Thymus (tissue), 11 donors: ENCODE measurements at regions not wholly inside any gene's neighbourhood (a gene's known extent, or its start where the extent isn't known, plus 50 kb on each side); places are given as distances from the start of the nearest gene placed in this dataset.

Source experiments
- DNase-seq, 9 donors: peaks; one replicate each; pipeline ENCODE4 v3.0.0-alpha.2; 2013; ENCODE audit warnings: low spot score in 9 of 9, low read depth in 6 of 9, missing footprints in 1 of 9
- H3K27ac ChIP-seq, 2 donors: one replicate each; pipeline ENCODE4 v1.5.1; 2013; ENCODE audit warnings: control low read depth in 1 of 2, low read depth in 1 of 2, low read length in 1 of 2, mild to moderate bottlenecking in 1 of 2, moderate library complexity in 1 of 2
- H3K27me3 ChIP-seq, 2 donors: one replicate each; pipeline ENCODE4 v1.5.1; 2013; ENCODE audit warnings: low read length in 1 of 2; ENCODE audit not compliant: control insufficient read depth in 2 of 2, insufficient read depth in 1 of 2
- H3K36me3 ChIP-seq, 2 donors: one replicate each; pipeline ENCODE4 v1.5.1; 2013; ENCODE audit warnings: low read length in 1 of 2, mild to moderate bottlenecking in 1 of 2, moderate library complexity in 1 of 2; ENCODE audit not compliant: control insufficient read depth in 2 of 2, insufficient read depth in 2 of 2
- H3K4me1 ChIP-seq, 2 donors: one replicate each; pipeline ENCODE4 v1.5.1; 2013; ENCODE audit warnings: low read length in 2 of 2; ENCODE audit not compliant: control insufficient read depth in 2 of 2, insufficient read depth in 2 of 2
- H3K4me3 ChIP-seq, 2 donors: one replicate each; pipeline ENCODE4 v1.5.1; 2013; ENCODE audit warnings: low read length in 2 of 2, control low read depth in 1 of 2, mild to moderate bottlenecking in 1 of 2
- H3K9me3 ChIP-seq, 2 donors: one replicate each; pipeline ENCODE4 v1.5.1; 2013; ENCODE audit warnings: low read length in 1 of 2, mild to moderate bottlenecking in 1 of 2; ENCODE audit not compliant: control insufficient read depth in 2 of 2, insufficient read depth in 1 of 2
- WGBS: extraction: QIAGEN DNeasy Blood & Tissue Kit; methylation state at CpG from one replicate; pipeline ENCODE4 v1.1.7; 2013; 5-methylcytosine and 5-hydroxymethylcytosine counted together
- donor health status: healthy.

DNA sequence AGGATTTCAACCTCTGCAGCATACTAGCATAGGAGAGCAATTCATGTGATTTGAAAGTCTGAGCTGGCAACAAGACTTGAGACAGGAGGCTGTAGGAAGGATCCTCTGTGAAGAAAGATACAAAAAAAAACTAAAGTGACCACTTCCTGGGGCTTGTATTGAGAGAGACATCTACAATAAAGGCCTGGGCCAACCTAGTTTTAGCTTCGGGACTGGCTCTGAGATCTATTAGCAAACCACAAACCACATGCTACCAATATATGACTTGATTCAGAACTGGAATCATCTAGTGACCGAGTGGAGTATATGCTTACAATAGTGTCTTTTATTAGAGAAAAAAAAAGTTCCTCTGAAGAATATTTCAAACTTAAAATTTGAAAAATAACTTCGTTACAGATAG lies 1448.9 kb upstream of the CDH6 start:
- Histone ChIP-seq H3K36me3 (no peaks in the 10 kb centered on the region), H3K27me3 (no peaks in the 10 kb centered on the region), H3K27ac (no peak overlapping the region), H3K9me3 (no peaks in the 10 kb centered on the region), H3K4me1 (no peaks in the 10 kb centered on the region), H3K4me3 (no peak overlapping the region)
- DNase-seq, result no peak
- WGBS, result 80% methylated on average over 3 of the region's 3 CpGs

DNA sequence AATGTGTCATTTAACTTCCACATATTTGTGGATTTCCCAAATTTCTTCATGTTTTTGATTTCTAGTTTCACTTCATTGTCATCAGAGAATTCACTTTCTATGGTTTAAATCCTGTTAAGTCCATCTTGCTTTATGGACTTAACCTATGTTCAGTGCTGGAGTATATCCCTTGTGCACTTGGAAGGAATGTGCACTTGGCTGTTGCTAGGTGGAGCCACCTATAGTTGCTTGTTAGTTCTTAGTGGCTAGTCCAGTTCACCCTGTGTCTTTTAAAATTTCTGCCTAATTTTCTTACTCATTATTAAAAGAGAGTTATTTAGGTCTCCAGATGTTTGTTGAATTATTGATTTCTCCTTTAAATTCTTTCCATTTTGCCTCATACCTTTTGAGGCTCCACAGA lies 1472.5 kb upstream of the CDH6 start:
- Histone ChIP-seq H3K4me1 (no peaks in the 10 kb centered on the region), H3K9me3 (no peaks in the 10 kb centered on the region), H3K27me3 (no peaks in the 10 kb centered on the region), H3K4me3 (no peak overlapping the region), H3K36me3 (no peaks in the 10 kb centered on the region), H3K27ac (no peak overlapping the region)
- DNase-seq, result no peak

DNA sequence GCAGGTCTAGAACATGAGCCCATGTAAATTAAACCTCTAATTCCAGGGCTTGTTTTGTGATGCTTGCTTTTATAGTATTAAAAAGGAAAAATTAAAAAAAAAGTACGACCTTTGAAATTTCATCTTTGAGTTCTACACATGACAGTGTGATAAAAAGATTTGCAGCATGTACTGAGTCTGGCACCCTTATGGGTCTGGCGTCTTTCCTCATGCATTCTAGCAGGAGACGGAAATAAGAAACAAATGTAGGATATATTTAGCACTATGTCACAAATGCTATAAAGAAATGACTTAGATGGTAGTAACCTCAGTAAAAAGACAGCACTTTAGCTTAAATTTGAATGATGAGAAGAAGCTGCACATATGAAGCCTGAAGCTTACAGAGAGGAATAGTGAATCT lies 1474.3 kb upstream of the CDH6 start:
- Histone ChIP-seq H3K27me3 (no peaks in the 10 kb centered on the region), H3K4me3 (no peak overlapping the region), H3K27ac (no peak overlapping the region), H3K9me3 (no peaks in the 10 kb centered on the region), H3K4me1 (no peaks in the 10 kb centered on the region), H3K36me3 (no peaks in the 10 kb centered on the region)
- no peak for DNase-seq
- WGBS, result 92% methylated on average over 3 of the region's 3 CpGs

DNA sequence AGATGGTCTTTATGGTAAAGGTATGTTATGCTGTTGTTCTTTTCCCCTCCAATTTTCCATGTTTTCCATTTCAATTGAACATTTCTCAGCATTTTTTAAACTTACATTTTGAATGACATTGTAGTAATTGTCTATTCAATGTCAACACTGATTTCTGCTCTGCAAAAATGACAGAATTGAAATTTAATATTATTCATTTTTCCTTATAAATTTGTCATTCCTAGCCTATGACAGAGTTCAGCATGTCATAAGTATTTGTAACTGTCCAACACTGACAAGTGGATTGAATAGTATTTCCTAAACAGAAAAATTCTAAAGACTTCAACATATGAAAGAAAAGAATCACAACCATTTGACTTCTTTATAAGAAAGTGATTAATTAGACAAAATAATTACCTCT lies 1478.3 kb upstream of the CDH6 start:
- Histone ChIP-seq H3K9me3 (no peaks in the 10 kb centered on the region), H3K36me3 (no peaks in the 10 kb centered on the region), H3K27me3 (no peaks in the 10 kb centered on the region), H3K27ac (no peak overlapping the region), H3K4me3 (no peak overlapping the region), H3K4me1 (no peaks in the 10 kb centered on the region)
- DNase-seq, result no peak

DNA sequence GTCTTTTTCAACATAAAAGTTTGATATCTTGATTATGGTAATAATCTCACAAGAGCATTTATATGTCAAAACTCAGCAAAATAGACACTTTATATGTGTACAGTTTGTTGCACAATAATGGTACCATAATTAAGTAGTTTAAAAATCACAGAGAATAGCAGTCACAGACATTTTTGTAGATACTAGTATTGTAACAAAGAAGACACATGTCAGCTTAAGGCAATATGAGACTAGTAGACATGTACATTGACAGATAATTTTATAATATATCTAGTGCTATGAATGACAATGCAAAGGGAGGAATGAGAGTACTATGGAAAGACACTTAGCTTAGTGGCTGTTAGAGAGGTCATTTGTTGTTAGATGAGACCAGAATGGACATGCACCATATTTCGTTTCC lies 1490.6 kb upstream of the CDH6 start:
- H3K9me3 ChIP-seq, result no peaks in the 10 kb centered on the region
- H3K27me3 ChIP-seq, result no peaks in the 10 kb centered on the region
- H3K36me3 ChIP-seq, result no peaks in the 10 kb centered on the region
- H3K4me1 ChIP-seq, result no peaks in the 10 kb centered on the region
- no peak overlapping the region for H3K4me3 ChIP-seq
- 75% methylated on average over 1 of the region's 1 CpG for WGBS
- DNase-seq, result no peak
- H3K27ac ChIP-seq, result no peak overlapping the region

DNA sequence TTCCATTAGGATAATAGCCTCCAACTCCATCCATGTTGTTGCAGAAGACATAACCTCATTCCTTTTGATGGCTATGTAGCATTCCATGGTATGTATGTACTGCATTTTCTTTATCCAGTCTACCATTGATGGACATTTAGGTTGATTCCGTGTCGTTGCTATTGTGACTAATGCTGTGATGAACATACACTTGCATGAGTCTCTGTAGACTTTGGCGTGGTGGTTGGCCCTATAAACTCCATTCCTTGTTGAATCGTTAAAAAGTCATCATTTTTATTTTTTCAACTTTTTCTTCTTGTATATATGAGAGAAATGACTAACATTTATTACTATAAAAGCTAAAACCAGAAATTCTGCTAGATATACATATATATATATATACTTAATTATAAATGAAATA lies 1491.9 kb upstream of the CDH6 start:
- H3K27ac ChIP-seq, result no peak overlapping the region
- 93% methylated on average over 4 of the region's 4 CpGs for WGBS
- H3K4me3 ChIP-seq, result no peak overlapping the region
- no peaks in the 10 kb centered on the region for H3K9me3 ChIP-seq
- no peak for DNase-seq
- no peaks in the 10 kb centered on the region for H3K4me1 ChIP-seq
- no peaks in the 10 kb centered on the region for H3K27me3 ChIP-seq
- H3K36me3 ChIP-seq, result no peaks in the 10 kb centered on the region

DNA sequence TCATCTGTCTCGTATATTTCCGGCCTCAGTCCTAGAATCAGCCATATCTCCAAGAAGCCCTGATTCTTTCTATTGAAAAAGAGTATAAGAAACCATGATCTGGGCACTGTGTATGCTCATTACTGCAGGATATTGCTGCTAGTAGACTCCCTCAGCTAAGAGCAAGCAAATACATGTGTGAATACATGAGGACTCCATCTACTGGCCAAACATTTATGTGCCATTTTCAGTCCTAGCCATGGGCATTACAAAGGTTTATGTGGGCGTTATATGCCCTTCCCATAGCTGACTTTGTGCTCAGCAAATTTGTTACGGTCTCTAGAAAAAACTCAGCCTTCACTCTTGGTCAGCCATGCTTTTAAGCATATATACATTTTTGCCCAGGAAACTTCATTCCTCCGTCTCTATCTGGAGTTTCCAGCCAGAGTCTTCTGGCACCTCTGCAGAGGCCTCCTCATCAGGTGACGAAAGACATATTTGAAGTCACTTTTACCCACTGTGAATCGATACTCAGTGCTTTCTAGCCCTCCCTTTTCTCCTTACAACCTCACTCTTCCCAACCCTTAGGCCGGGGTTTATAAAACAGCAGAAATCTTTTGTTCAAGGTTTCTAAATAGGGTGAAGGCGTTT lies 1495.6 kb upstream of the CDH6 start:
- no peak overlapping the region for H3K4me3 ChIP-seq
- H3K27me3 ChIP-seq, result no peaks in the 10 kb centered on the region
- WGBS, result 87% methylated on average over 9 of the region's 9 CpGs
- DNase-seq, result no peak
- no peaks in the 10 kb centered on the region for H3K9me3 ChIP-seq
- H3K4me1 ChIP-seq, result no peaks in the 10 kb centered on the region
- no peak overlapping the region for H3K27ac ChIP-seq
- H3K36me3 ChIP-seq, result no peaks in the 10 kb centered on the region

DNA sequence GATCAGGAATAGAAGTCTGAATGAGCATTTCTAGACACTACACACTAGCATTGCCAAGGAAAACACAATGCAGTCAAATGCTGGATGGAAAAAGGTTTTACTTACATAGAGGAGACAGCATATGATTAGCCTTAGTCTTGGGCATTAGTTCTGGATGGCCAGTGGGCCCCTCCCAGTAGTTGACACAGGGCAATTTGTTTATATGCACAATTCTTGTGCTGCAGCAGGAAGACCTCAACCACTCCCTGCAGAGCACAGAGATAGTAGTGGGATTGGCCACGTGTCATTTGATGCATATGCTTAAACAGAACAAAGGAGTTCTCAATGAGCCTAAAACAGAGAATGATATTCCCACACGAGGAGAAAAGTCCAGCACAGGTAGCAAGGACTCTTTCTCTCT lies 1496.2 kb upstream of the CDH6 start:
- Histone ChIP-seq H3K9me3 (no peaks in the 10 kb centered on the region), H3K4me3 (no peak overlapping the region), H3K27ac (no peak overlapping the region), H3K4me1 (no peaks in the 10 kb centered on the region), H3K27me3 (no peaks in the 10 kb centered on the region), H3K36me3 (no peaks in the 10 kb centered on the region)
- 70% methylated on average over 2 of the region's 2 CpGs for WGBS
- DNase-seq, result no peak

DNA sequence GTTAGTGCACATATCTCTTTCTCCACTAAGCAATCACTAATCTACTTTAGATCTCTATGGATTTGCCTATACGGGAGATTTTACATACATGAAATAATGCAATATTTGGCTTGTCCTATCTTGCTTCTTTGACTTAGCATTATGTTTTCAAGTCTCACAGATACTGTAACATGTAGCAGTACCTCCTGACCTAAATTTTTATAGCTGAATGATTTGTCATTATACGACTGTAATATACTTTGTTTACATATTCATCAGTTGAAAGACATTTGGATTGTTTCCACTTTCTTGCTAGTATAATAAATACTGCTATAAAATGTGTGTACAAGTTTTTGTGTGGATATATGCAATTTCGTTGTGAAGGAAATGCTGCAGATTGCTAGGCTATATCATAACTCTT lies 1520.8 kb upstream of the CDH6 start:
- H3K36me3 ChIP-seq, result no peaks in the 10 kb centered on the region
- no peak for DNase-seq
- no peak overlapping the region for H3K27ac ChIP-seq
- H3K9me3 ChIP-seq, result peaks cover 0 to 7% of the 10 kb centered on the region in 2 donors
- WGBS, result 46% methylated on average over 3 of the region's 3 CpGs
- no peaks in the 10 kb centered on the region for H3K4me1 ChIP-seq
- H3K27me3 ChIP-seq, result no peaks in the 10 kb centered on the region
- no peak overlapping the region for H3K4me3 ChIP-seq

DNA sequence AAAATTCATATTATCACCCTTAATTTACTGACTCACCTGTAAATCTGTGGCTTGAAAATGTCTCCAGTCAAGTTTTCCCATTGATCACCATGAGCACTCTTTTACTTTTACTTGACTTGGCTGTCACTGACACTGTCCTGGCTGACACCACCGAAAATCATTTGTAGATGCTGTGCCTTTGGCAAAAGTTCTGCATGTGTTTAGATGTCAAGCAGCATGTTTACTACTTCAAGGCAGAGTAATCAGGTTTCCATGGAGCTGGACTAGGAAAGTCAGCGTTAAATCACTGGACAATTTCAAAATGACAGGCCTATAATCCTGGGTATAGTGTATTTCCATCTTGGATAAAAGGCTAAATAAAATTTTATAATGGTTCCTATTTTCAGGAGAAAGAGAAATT lies 1530.6 kb upstream of the CDH6 start:
- Histone ChIP-seq H3K36me3 (no peaks in the 10 kb centered on the region), H3K4me3 (no peak overlapping the region), H3K27ac (no peak overlapping the region), H3K27me3 (no peaks in the 10 kb centered on the region), H3K4me1 (no peaks in the 10 kb centered on the region), H3K9me3 (peaks cover 0 to 12% of the 10 kb centered on the region in 2 donors)
- no peak for DNase-seq
- WGBS, result 94% methylated on average over 2 of the region's 2 CpGs
